ENCODE measurements at regions not wholly inside any gene's neighbourhood (a gene's known extent, or its start where the extent isn't known, plus 50 kb on each side); places are given as distances from the start of the nearest gene placed in this dataset.

GRCh38 chr16:48001324-48001895 lies 154.4 kb downstream of the ABCC12 start:
- no peak overlapping the region for H3K27ac Mint-ChIP-seq
- no peaks in the 10 kb centered on the region for H3K4me1 Mint-ChIP-seq
- H3K36me3 Mint-ChIP-seq = no peaks in the 10 kb centered on the region
- DNase-seq = no peak
- no peaks in the 10 kb centered on the region for H3K27me3 Mint-ChIP-seq
- peaks cover 1% of the 10 kb centered on the region for H3K9me3 Mint-ChIP-seq
- no peak overlapping the region for H3K4me3 Mint-ChIP-seq

- H3K4me1 Mint-ChIP-seq = no peaks in the 10 kb centered on the region
- no peak overlapping the region for H3K27ac Mint-ChIP-seq
- no peaks in the 10 kb centered on the region for H3K9me3 Mint-ChIP-seq
- no peak for DNase-seq
- no peaks in the 10 kb centered on the region for H3K36me3 Mint-ChIP-seq
- no peaks in the 10 kb centered on the region for H3K27me3 Mint-ChIP-seq
- no peak overlapping the region for H3K4me3 Mint-ChIP-seq
Observed at GRCh38 chr16:48000622-48001021, 155.2 kb downstream of the ABCC12 start.

GRCh38 chr16:47999595-47999994 lies 156.2 kb downstream of the ABCC12 start:
- H3K36me3 Mint-ChIP-seq = no peaks in the 10 kb centered on the region
- H3K9me3 Mint-ChIP-seq = no peaks in the 10 kb centered on the region

GRCh38 chr16:47995354-47995753 lies 160.4 kb downstream of the ABCC12 start:
- no peak for DNase-seq
- Mint-ChIP-seq H3K4me3 (no peak overlapping the region), H3K27ac (no peak overlapping the region), H3K9me3 (peaks cover 3% of the 10 kb centered on the region), H3K27me3 (no peaks in the 10 kb centered on the region), H3K4me1 (no peaks in the 10 kb centered on the region), H3K36me3 (no peaks in the 10 kb centered on the region)

More at GRCh38 chr16:47999595-47999994, 156.2 kb downstream of the ABCC12 start:
- no peaks in the 10 kb centered on the region for H3K4me1 Mint-ChIP-seq
- no peak overlapping the region for H3K27ac Mint-ChIP-seq
- no peaks in the 10 kb centered on the region for H3K27me3 Mint-ChIP-seq
- H3K4me3 Mint-ChIP-seq = no peak overlapping the region
- DNase-seq = no peak

DNA sequence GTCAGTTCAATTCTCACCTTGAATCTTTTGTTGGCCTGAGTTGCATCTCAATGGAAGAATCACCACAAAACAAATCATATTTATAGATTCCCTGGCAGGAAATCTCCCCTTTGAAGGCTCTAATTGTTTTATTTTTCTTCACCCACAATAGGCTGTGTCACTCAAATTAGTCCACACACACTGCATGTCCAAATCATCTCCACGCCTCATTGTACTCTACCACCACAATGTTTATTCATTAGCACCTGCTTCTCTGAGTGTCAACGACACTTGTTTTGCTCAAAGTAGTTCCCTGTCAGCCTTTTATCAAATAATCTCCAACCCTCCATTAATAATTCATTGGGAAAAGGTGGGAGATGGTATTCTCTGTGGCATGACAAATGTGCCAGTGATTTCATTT lies 164.3 kb downstream of the ABCC12 start:
- no peaks in the 10 kb centered on the region for H3K4me1 Mint-ChIP-seq
- H3K27ac Mint-ChIP-seq = no peak overlapping the region
- no peak overlapping the region for H3K4me3 Mint-ChIP-seq
- H3K9me3 Mint-ChIP-seq = peaks cover 5% of the 10 kb centered on the region
- DNase-seq = no peak
- H3K27me3 Mint-ChIP-seq = no peaks in the 10 kb centered on the region
- H3K36me3 Mint-ChIP-seq = no peaks in the 10 kb centered on the region

- H3K4me1 Mint-ChIP-seq = no peaks in the 10 kb centered on the region
- no peak overlapping the region for H3K27ac Mint-ChIP-seq
- H3K9me3 Mint-ChIP-seq = peaks cover 5% of the 10 kb centered on the region
- H3K27me3 Mint-ChIP-seq = no peaks in the 10 kb centered on the region
- DNase-seq = no peak
- no peaks in the 10 kb centered on the region for H3K36me3 Mint-ChIP-seq
- H3K4me3 Mint-ChIP-seq = no peak overlapping the region
Observed at GRCh38 chr16:47990676-47991075, 165.1 kb downstream of the ABCC12 start.

GRCh38 chr16:47987136-47987535 lies 168.7 kb downstream of the ABCC12 start:
- Mint-ChIP-seq H3K27ac (no peak overlapping the region), H3K9me3 (peaks cover 5% of the 10 kb centered on the region), H3K36me3 (no peaks in the 10 kb centered on the region), H3K4me1 (no peaks in the 10 kb centered on the region), H3K4me3 (no peak overlapping the region), H3K27me3 (peaks cover 6% of the 10 kb centered on the region)
- DNase-seq = no peak

GRCh38 chr16:47986031-47986430 lies 169.8 kb downstream of the ABCC12 start:
- H3K36me3 Mint-ChIP-seq = no peaks in the 10 kb centered on the region
- DNase-seq = no peak
- H3K9me3 Mint-ChIP-seq = peaks cover 5% of the 10 kb centered on the region
- H3K27me3 Mint-ChIP-seq = peaks cover 6% of the 10 kb centered on the region
- no peak overlapping the region for H3K27ac Mint-ChIP-seq
- H3K4me1 Mint-ChIP-seq = no peaks in the 10 kb centered on the region
- no peak overlapping the region for H3K4me3 Mint-ChIP-seq

DNA sequence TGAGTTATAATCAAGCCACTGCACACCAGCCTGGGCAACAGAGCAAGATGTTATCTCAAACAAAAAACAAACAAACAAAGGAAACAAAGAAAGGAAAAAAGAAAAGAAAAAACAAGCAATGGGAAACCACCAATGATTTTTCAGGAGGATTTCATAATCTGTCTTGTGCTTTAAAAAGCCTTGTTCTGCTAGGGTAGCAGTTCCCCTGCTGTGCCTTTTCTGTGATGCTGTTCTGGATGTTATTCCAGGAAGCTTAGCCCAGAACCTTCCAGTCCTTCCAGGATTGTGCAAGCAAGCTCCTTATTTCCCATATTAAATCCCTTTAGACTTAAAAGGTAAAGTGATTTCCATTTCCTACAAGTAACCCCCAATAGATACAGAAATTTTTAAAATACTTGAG lies 171.1 kb downstream of the ABCC12 start:
- Mint-ChIP-seq H3K27ac (no peak overlapping the region), H3K36me3 (no peaks in the 10 kb centered on the region), H3K27me3 (peaks cover 6% of the 10 kb centered on the region), H3K4me1 (no peaks in the 10 kb centered on the region), H3K9me3 (no peaks in the 10 kb centered on the region), H3K4me3 (no peak overlapping the region)
- no peak for DNase-seq

DNA sequence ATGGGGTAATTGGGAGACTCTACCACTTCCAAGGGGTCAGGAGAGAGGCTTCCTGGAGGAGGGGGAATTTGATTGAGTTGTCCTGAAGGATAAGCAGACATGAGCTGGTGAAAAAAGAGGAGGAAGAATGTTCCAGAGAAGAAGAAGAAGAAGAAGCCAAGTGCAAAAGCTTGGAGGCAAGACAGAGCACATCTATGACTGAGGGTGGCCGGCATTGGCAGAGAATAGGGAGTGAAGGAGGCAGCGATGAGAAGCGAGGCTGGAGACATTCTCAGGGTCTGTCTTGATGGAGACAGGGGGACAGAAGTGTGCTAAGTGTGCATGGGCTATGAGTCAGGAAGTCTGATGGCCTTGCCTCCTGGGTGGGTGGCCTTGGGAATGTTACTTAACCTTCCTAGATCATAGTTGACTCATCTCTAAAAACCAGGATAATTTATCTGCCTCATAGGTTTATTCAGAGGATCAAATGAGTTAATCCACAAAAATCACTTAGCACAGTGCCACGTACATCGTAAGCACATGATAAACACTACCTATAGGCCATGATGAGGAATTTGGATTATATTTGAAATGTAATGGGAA lies 171.7 kb downstream of the ABCC12 start:
- no peak overlapping the region for H3K27ac Mint-ChIP-seq
- no peak overlapping the region for H3K4me3 Mint-ChIP-seq
- peaks cover 6% of the 10 kb centered on the region for H3K27me3 Mint-ChIP-seq
- no peak for DNase-seq
- no peaks in the 10 kb centered on the region for H3K9me3 Mint-ChIP-seq
- H3K4me1 Mint-ChIP-seq = no peaks in the 10 kb centered on the region
- H3K36me3 Mint-ChIP-seq = no peaks in the 10 kb centered on the region

GRCh38 chr16:47980212-47980611 lies 175.6 kb downstream of the ABCC12 start:
- Mint-ChIP-seq H3K27ac (no peak overlapping the region), H3K27me3 (peaks cover 9% of the 10 kb centered on the region), H3K9me3 (no peaks in the 10 kb centered on the region), H3K4me1 (no peaks in the 10 kb centered on the region), H3K4me3 (no peak overlapping the region), H3K36me3 (no peaks in the 10 kb centered on the region)
- DNase-seq = no peak

DNA sequence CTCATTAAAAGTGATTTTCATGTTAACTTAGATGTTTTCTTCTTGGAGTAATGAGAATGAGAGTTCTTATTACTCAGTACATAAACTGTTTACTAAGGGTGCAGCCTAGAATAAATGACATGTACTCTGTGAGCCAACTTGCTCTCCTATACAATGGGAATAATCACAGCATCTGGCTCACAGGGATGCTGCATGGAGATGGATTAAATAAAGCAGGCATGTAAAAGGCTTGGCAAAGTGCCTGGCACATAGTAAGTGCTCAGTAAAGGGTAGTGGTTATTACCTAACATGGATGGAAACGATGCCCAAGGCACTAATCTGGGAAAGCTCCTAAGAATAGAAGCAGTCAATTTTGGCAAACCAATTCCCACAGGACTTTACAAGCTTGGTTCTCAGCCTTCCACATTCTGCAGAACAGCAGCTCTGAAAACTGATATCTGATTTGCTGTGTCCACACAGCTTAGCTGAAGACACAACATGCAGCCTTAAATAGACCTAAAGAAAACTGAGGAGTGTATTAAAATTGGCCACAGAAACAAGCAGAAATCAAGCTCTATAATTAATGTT lies 176.1 kb downstream of the ABCC12 start:
- no peak overlapping the region for H3K4me3 Mint-ChIP-seq
- peaks cover 9% of the 10 kb centered on the region for H3K27me3 Mint-ChIP-seq
- H3K9me3 Mint-ChIP-seq = no peaks in the 10 kb centered on the region
- no peaks in the 10 kb centered on the region for H3K4me1 Mint-ChIP-seq
- H3K36me3 Mint-ChIP-seq = no peaks in the 10 kb centered on the region
- no peak overlapping the region for H3K27ac Mint-ChIP-seq
- DNase-seq = no peak

DNA sequence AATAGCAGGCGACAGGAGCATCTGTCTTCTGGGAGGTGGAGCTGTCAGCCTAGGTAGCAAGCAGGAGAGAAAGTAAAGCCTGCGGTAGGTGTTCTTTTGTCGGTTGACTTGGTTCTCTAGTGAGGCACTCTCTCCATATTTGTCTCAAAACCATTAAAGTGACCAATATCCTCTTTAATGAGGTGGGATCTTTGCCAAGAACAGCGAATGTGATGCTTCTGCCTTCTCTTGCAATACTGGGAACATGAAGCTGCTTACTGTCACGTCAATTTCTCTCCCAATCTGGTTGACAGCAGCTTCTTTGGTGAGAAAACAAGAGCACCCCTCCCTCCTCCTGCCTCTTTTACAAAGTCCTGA lies 176.7 kb downstream of the ABCC12 start:
- Mint-ChIP-seq H3K27ac (no peak overlapping the region), H3K4me1 (no peaks in the 10 kb centered on the region), H3K27me3 (peaks cover 9% of the 10 kb centered on the region), H3K36me3 (no peaks in the 10 kb centered on the region), H3K9me3 (no peaks in the 10 kb centered on the region), H3K4me3 (no peak overlapping the region)
- no peak for DNase-seq

DNA sequence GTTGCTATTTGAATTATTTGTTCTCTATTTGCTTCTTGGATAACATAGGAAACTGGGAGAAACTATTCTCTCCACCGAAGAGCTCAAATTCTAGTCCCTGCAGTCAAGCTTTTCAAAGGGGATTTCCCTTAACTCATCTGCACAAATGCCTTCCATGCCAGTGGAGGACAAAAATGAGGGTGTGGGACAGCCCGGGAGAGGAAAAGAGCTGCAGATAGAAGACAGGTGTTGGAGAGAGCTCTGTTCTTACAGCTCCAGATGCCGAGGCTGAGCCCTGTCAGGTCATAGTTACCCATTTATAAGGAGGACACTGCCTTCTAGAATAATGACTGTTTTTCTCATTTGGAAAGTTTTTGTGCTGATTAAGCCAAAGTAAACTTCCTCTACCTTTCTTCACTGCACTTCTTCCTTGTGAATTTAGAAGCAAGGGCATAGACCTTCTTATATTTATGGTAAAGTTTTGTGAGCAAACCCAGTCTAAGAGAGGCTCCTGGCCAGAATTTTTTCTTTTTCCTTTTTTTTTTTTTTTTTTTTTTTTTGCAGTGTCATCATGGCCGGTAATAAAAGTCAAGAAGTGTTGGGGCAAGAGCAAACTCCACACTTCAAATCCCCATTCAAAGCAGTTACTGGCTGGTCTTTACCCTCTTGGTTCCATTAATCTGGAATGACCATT lies 177.2 kb downstream of the ABCC12 start:
- Mint-ChIP-seq H3K9me3 (no peaks in the 10 kb centered on the region), H3K36me3 (no peaks in the 10 kb centered on the region), H3K4me3 (no peak overlapping the region), H3K4me1 (no peaks in the 10 kb centered on the region), H3K27ac (no peak overlapping the region), H3K27me3 (peaks cover 9% of the 10 kb centered on the region)
- DNase-seq = no peak

- peaks cover 4% of the 10 kb centered on the region for H3K27me3 Mint-ChIP-seq
- H3K27ac Mint-ChIP-seq = no peak overlapping the region
- peaks cover 2% of the 10 kb centered on the region for H3K9me3 Mint-ChIP-seq
- no peak overlapping the region for H3K4me3 Mint-ChIP-seq
- no peaks in the 10 kb centered on the region for H3K4me1 Mint-ChIP-seq
- no peak for DNase-seq
- H3K36me3 Mint-ChIP-seq = no peaks in the 10 kb centered on the region
Observed at GRCh38 chr16:47977802-47978201, 178.0 kb downstream of the ABCC12 start.

Data from activated naive CD8-positive, alpha-beta T cell treated with anti-CD3 and anti-CD28 coated beads for 36 hours (primary cell).